NCI-H748 treated with DMSO at 0.1 percent for 48 hours (cell line): ENCODE measurements at regions not wholly inside any gene's neighbourhood (a gene's known extent, or its start where the extent isn't known, plus 50 kb on each side); places are given as distances from the start of the nearest gene placed in this dataset.
"Not testable (repeated sequence)": the region's sequence is repeated elsewhere in the genome, so short reads cannot be mapped to it uniquely, and the experiment has no call there.

ENCODE experiments used
- DNase-seq: peaks from one replicate; lab custom pipeline; 2025; lab: John Stamatoyannopoulos, UW

DNA sequence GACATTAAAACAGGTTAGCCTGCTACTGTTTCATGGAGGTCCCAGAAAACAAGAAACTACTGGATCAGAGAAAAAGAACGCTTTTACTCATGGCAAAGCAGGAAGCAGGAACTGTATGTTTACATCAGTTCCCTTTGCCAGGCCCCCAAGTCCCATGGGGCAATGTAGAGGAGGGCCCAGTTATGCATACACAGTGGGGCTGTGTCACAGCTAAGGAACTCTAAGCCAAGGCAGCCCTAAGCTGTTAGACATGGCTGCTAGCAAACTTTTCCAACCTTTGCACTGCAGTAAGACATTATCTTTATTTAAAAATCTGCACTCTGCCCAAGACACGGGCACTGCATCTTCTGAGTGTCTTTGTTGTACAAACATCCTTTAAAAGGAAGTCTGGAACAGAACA, 975.8 kb downstream of the C4orf33 start:
- no peak for DNase-seq

DNA sequence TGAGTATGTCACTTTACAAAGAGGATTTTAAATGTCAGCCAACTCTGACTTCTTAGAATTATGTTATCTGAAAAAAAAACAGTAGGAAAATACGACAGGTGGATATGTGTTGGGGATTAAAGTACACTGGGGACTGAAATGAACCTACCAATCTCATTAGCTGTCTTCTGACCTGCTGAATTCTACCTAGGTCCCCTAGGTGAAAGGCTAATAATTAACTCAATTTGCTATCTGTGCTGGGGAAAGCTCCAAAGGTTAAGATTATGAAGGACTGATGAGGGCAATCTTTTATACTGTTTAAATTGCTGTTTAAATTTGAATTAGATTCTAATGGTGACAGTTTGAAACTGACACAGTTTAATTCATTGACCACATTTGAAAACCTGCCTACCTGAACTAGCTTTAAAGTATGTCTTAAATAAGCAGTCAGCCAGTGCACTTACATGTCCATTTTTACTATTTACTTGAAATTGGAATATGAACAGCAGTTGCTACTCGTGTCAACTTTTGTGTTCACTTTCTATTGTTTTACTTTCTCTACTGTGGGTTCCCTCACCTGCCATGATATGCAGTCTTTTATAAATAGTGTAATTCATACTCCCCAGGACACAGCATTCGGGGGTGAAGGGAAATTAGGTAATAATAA, 977.3 kb downstream of the C4orf33 start:
- no peak for DNase-seq

DNA sequence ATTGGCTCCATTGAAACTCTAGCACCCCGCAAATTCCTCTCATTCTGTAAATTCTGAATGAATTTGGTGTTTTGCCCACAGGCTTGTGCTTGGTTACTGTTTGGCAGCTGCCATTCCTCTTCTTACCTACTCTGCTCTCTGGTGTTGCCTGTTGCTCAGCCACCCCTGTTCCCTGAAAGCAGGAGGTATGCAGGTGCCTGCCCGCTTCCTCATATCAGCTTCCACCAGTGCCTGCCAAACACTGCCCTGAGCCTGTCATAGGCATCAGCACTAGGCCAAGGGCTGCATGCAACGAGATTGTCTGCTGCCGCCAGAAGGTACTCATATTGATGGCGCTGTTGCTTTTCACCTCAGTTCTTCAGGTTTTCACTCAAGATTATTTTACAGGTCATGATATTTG, 978.1 kb downstream of the C4orf33 start:
- no peak for DNase-seq

DNA sequence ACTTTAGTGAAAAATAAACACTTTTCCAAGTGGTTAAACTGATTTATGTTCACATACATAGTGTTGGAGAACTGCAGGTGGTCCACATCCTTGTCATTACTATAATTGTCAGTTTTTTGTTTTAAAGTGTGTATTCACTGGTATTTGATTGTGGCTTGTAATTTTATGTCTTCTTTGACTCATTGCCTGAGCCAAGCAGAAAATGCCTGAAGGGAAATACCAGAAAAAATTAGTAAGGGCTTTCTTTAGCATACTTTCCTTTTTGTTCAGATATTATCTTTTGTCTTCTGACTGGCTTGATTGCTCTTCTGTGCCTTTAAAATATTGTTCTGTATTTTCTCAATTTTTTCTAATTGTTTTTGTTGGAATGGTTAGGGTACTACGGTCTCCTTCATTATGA, 981.3 kb downstream of the C4orf33 start:
- no peak for DNase-seq

DNA sequence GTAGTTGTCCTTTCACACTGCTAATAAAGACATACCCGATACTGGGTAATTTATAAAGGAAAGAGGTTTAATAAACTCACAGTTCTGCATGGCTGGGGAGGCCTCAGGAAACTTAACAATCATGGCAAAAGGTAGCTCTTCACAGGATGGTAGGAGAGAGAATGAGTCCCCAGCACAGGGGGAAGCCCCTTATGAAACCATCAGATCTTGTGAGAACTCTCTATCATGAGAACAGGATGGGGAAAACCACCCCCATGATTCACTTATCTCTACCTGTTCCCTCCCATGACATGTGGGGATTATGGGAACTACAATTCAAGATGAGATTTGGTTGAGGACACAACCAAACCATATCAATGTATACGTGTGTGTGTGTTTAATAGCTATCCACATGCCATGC, 983.1 kb downstream of the C4orf33 start:
- DNase-seq = not testable (repeated sequence)

DNA sequence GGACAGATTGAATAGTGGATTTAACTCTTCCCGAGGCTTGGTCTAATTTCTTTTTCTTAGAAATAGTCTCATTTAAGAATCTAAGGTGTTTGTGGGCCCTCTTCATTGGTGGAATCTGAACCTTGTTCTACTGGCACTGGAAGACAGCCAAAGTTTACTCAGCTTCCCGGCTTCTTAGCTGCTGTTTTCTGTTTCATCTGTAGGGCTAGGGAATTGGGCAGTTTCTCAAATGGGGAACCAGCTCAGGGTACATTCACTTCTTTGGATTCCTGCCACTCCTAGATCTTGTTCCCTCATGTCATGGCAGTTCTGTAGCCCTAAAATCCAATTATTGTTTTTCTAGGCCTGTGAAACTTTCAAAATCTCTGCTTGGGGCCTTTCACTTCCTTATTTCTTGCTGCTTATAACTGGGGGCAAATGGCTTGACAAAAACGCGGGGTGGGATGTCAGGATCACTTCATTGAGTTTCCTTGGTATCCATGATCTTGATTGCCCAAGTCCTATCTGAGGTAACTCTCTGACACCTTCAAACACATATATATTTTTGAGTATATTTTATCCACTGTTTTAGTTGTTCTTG, 985.0 kb downstream of the C4orf33 start:
- no peak for DNase-seq

DNA sequence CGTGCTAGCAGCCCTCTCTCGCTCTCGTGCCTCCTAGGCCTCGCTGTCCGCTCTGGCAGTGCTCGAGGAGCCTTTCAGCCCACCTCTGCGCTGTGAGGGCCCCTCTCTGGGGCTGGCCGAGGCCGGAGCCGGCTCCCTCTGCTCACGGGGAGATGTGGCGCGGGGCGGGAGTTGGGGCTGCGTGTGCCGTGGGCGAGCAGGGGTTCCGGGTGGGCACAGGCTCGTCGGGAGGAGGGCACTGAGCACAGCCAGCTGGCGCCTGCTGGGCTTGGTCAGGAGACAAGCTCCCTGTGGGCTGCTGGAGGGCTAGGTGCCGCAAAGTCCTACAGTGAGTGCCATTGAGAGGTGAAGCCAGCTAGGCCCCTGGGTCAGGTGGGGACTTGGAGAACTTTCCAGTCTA, 994.5 kb downstream of the C4orf33 start:
- DNase-seq = no peak

DNA sequence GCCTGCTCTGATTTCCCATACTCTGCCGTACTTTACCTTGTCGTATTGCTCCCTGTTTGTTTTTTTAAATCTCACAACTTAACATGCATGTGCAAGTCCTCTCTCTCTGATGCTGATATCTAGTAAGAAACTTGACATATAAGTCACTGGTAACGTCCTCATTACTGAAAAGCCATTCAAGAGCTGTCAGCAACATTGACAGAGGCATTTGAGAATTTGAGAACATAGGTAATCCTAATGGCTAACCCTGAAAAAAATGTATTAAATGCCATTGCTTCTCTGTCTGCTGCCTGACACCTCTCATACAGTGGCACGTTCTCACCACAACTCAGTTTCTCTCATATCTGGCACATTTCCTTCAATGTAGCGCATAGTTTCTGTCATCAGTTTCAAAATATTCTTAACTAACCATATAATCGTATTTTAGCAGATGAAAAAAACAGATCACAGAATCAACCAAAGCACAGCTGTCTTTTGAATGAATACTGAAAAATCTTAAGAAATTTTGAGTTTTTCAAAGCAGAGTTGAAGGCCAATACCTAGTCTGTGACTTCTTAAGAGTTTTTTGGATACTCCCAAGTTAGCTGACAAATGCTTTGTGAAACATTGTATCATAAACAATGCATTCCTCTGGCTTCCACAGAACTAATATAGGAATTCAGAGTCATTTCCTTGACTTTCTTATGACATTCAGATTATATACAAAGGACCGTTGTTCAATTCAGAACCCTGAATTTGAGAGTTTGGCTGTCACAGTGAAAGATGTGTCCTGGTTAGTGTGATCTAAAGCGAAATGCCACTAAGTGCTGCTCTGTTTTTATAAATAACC, 996.4 kb downstream of the C4orf33 start:
- DNase-seq = no peak

DNA sequence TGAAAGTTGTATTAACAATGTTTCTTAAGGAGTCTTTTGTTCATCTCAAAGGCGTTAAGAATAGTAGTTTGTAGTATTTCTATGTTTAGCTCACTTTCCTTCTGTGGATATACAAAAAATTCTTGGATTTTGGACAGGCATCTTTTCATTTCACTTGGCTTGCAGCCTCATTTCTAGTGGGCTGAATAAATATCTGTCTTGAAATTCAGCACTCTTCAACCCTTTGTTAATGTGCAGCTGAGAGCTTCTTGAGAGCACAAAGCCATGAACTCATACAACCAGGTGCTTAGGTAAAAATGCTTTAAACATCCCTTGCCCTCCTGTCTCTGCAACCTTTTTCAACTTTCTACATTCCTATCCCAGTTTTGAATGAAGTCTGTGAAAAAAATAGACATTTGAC, 1003.2 kb downstream of the C4orf33 start:
- DNase-seq = no peak

DNA sequence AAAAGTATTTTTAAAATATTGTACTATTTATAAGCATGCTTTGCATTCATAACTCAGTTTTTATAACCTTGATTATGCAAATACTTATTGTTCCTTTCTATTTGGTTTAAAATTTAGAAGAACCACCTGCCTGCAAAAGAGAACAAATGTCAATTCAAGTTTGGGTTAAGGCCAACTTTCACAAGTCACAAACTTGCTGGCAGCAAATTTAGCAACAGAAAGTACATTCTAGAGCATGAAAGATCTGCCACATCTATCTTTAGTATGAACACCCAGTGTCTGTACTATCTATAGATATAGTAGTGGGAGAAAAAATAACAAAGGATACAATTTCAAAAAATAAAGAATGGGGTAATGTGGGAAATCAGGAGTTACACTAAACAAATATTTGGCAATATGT, 1014.2 kb downstream of the C4orf33 start:
- DNase-seq = no peak

DNA sequence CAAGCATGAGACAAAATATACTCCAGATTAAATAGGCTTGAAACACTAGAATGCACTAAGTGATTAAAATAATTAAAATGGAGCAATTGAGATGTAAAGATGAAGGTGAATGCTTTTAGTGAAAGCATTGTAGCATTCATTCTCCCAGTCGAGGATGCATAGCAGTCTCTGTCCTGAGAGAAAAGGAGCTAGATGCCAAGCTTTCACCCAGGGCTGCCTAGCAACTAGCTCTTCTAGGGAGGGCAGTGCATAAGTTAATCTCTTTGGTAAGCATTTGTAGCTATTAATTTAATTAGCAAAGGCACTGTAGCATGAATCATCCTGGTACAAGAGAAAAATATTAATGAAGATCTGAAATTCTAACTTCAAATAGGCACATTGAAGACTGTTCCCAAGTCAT, 1014.8 kb downstream of the C4orf33 start:
- no peak for DNase-seq

DNA sequence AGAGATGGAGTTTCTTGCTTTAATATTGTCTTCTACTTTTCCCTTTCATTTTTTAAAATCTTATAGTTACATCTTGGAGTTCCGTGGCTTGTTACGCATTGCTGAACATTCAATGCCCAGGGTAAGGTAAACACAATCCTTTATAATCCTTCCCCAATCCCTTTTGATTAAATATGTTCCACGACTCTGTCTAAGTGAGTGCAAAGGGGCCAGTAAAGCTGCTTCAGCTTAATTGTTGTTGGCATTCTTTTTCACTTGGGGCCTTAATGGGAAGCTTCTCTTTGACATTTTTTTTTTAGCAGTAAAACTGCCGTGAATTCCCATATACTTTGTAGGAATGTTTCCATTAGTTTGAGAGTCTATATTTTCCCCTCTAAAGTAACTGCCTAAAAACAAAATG, 1028.1 kb downstream of the C4orf33 start:
- no peak for DNase-seq

DNA sequence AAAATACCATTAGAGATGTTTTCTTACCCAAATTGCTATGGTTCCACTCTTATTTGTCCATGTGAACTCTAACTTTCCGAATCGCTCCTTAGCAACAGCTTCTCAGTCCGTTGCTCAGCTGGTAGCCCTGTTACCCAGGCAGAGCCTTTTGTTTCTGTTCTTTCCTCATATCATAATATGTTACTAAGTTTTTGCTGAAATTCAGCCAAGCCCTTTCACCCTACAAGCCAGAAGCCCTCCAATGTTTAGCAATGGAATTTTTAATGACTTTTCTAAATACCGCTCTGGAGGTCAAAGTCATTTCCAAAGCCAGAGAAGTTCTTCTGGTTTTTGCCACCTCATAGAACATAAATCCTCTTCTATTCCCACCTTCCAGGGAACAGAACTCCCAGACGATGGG, 1029.5 kb downstream of the C4orf33 start:
- no peak for DNase-seq

DNA sequence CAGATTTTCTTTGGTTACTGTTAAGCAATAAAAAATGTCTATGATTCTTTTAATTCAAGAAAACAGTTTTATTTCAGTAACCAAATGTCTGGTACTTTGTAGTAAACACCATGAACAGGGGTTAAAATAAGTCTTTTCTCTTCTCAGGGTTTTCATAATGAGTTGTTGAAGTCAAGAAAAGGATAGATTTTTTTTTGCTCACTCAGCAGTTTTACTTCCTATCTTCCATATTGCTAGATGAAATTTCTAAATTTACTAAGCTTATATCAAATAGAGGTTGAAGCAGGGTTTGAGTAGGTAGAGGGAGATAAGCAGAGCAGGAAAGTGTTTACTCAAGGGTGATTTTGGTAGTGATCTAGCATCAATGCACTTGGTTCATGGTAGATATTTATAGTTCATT, 1031.3 kb downstream of the C4orf33 start:
- no peak for DNase-seq

DNA sequence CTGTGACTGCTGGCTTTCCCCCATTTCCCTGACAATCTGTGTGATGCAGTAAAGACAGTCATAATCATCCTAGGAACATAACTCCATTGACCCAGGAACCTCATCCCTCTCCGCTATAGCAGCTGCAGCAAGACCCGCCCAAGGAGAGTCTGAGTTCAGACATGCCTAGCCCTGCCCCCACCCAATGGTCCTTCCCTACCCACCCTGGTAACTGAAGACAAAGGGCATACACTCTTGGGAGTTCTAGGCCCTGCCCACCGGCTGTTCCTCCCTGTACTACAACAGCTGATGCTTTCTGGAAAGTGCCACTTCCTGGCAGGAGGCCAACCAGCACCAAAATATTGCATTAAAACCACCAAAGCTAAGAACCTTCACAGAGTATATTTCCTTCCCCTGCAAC, 1035.6 kb downstream of the C4orf33 start:
- no peak for DNase-seq

DNA sequence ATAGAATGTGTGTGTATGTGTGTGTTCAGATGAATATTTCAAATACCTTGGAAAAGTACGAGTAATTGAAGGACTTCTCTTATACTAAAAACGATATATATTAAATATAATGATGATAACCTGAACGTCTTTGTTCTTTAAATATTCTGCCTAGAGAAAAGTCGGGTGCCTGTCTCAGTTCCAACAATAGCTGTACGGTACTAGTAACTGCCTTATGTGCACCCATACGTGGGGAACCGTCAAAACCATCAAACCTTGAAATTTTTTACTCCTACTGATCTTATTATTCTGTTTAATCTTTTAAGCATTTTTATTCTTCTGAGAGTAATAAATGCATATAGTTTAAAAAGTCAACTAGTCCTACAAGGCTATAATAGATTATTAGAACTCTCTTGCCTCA, 1045.7 kb downstream of the C4orf33 start:
- no peak for DNase-seq

DNA sequence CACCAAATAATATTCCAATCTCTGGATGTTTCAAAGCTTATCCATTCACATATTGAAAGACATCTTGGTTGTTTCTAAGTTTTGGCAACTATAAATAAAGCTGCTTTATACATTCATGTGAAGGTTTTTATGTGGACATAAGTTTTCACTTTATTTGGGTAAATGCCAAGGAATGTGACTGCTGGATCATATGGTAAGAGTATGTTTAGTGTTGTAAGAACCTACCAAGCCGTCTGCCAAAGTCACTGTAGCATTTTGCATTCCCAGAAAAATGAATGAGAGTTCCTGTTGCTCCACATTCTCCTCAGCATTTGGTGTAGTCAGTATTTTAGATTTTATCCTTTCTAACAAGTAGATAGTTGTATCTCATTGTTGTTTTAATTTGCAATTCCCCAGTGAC, 1047.7 kb downstream of the C4orf33 start:
- no peak for DNase-seq

DNA sequence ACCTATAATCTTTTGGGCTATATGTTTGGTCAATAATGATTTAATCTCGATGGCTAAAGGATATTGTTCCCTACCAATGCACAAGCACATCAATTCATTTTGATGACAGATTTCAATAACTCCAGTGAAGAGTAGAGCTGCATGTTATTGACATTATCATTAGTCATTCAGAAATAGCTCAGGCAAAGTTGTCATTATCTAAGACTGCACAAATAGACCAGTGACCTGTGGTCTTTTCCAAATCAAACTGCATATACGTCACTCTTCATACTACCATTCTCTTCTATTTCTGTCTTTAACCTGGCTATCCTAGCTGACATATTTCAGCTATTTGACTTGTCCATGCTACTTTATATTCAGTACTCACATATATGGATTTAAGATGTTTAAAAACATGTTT, 1050.8 kb downstream of the C4orf33 start:
- DNase-seq = peak; percentile 63

DNA sequence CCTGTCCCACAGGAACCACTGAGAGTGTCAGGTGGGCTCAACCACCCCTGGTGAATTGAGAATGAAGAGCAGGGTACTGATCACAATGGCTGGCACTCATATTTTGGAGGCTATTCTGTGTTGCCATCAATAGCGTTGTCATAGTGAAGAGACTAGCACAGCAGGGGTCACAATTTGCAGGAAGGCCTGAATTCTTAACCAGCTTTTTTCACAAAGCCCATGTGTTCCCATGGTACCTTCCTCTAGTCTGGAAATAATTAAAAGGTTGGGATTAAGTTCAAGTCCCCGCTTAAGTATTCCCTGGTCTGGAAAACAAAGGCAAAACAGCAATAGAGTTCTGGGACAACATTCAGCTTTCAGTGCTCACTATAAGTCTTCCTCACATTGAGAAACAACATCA, 1051.7 kb downstream of the C4orf33 start:
- DNase-seq = peak; percentile 44

DNA sequence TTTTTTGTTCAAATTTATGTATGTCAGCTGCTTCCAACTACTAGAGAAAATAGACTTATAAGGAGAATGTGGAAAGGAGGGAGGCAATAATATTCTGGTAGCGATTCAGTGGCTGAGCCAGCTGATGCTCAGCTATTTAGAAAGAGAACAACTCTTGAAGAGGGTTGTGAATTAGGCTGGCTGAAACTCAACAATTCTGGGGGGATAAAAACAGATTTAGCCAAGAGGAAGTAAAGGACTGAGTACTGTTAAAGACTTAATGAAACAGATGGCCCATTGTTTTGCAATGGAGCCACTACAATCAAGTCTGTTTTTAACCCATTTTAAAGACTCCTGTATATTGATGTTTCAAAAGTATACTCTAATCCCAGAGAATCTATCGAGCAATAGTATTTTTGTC, 1058.9 kb downstream of the C4orf33 start:
- DNase-seq = no peak

DNA sequence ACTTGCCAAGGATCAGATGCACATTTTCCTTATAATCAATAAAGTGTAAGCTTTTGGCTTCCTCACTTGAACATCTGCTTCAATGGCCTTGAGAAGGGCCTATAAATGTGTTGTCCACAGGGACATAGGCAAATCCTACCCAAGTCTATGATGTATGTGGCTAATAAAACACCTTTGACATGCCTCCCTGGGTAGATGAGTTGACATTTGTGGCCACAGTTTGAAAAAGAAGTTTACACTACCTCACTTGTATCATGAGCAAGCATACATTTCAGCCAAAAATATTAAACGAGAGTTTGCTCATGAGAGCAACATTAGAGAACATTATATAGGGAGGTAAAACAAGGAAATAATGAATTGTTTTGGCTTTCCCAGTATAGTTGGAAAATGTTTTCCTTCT, 1067.7 kb downstream of the C4orf33 start:
- no peak for DNase-seq

DNA sequence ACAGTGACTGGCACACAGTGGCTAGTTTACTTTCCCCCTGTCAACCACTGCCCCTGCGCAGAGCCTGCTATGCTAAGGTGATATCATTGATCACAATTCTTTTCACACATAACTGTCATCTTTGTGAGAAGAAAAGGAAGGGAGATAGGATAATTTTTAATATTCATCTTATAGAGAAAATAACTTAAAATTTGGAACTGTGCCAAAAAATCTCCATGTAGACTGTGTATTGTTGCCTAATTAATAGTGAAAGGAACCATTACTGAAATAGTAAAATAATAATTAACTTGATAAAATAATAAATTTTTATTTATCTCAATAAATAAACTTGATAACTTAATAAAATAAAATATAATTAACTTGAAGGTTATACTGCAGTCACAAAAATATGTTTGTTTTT, 1069.4 kb downstream of the C4orf33 start:
- DNase-seq = no peak

DNA sequence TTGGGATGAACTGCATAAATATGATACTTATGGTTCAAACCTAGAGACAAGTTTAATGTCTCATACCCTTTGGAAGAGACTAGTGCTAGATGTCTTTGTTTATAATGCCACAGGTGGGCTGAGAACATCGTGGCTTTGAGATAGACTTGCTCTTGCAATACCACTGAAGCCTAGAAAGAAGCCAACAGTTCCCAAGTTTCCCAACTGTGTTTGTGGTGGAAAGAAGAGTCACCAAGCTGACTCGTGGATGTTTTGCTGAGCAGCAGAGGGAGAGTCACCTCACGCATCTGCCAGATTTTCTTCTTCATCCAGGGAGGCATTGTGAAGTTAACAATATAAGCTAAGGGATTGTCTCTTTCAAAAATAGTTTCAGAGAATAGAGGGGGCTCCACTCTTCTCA, 1076.2 kb downstream of the C4orf33 start:
- DNase-seq = no peak

DNA sequence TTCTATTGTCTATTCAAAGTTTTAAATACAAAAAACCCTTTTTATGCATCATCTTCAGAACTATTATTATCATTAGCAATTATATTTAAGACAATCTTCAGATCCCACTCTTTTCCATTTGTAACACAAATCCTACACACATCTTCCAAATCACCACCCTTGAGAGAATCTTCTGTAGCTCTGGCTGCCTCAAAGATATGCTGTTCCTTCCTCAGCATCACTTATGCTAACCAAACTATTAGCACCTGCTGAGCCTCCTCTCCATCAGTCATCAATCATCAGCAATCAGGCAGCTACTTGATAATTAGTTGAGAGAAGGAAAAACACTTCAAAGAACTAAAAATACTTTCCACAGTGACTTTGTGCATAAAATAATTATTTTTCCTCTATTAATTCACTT, 1082.2 kb downstream of the C4orf33 start:
- DNase-seq = no peak
